ENCODE measurements at regions not wholly inside any gene's neighbourhood (a gene's known extent, or its start where the extent isn't known, plus 50 kb on each side); places are given as distances from the start of the nearest gene placed in this dataset.

- TF ChIP-seq, protein P1, sequence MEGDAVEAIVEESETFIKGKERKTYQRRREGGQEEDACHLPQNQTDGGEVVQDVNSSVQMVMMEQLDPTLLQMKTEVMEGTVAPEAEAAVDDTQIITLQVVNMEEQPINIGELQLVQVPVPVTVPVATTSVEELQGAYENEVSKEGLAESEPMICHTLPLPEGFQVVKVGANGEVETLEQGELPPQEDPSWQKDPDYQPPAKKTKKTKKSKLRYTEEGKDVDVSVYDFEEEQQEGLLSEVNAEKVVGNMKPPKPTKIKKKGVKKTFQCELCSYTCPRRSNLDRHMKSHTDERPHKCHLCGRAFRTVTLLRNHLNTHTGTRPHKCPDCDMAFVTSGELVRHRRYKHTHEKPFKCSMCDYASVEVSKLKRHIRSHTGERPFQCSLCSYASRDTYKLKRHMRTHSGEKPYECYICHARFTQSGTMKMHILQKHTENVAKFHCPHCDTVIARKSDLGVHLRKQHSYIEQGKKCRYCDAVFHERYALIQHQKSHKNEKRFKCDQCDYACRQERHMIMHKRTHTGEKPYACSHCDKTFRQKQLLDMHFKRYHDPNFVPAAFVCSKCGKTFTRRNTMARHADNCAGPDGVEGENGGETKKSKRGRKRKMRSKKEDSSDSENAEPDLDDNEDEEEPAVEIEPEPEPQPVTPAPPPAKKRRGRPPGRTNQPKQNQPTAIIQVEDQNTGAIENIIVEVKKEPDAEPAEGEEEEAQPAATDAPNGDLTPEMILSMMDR (IDR thresholded peaks at IDR 0.05) = no peak
- no peak for TF ChIP-seq POLR2A (IDR thresholded peaks at IDR 0.05)
Observed at GRCh38 chr22:19645391-19645790, 68.9 kb upstream of the SEPTIN5 start.
